GM18517 (cell line): ENCODE measurements at regions not wholly inside any gene's neighbourhood (a gene's known extent, or its start where the extent isn't known, plus 50 kb on each side); places are given as distances from the start of the nearest gene placed in this dataset.
"Not testable (repeated sequence)": the region's sequence is repeated elsewhere in the genome, so short reads cannot be mapped to it uniquely, and the experiment has no call there.

Experiments used
- ATAC-seq: cut with Tn5 transposase; IDR thresholded peaks from one replicate; pipeline ENCODE4 v1.9.1; 2021; ENCODE audit warnings: mild to moderate bottlenecking, moderate library complexity; ENCODE audit not compliant: unreplicated experiment

- no peak for ATAC-seq
Measured at GRCh38 chr12:59059088-59059935, 139.0 kb upstream of the LRIG3 start.

DNA sequence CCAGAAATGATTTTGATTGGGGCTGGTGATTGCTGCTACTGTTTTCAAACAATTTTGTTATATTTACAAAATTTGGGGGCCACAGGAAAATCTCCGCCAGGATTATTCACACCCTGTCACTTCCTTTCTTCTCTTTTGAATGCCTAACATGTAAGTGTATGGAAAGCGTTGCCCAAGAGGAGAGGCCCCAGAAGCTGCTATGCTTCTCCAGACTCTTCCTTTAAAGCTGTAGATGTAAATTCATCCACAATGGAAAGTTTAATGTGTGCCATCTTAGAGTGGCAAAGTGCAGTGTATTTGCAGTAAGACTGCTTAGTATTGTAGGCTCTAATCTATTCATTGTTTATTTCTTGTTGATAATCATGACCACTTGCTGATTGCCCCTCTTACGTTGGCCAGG is 136.7 kb upstream of the LRIG3 start:
- ATAC-seq: no peak

- ATAC-seq: no peak
Measured at GRCh38 chr12:59055204-59055860, 135.0 kb upstream of the LRIG3 start.

DNA sequence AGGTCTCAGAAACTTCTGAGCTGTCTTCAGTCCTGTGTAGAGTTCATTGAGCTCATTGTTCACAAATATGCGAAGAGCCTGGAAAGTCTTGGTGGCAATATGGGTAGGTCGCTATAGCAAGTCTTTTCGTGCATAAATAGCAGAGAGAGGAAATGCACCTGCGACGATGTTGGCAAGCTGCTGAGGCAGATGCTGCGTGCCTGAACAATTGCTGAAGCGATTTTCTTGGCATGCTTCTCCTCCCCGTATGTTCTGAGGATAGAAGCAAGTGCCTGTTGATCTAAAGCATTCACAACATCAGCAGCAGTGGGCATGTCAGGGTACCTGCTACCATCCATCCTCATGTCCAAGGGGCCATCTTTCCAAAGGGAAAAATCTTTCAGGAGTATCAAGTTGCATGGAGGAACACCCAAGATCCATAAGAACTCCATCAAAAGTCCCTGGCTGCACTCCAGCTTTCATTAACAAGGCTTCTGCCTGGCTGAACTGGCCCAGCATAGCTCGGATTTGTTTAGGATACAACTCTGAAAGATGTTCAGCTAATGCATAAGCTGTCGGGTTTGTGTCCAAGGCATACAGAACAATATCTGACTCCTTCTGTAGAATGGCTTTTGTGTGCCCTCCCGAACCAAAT is 133.1 kb upstream of the LRIG3 start:
- ATAC-seq: not testable (repeated sequence)

DNA sequence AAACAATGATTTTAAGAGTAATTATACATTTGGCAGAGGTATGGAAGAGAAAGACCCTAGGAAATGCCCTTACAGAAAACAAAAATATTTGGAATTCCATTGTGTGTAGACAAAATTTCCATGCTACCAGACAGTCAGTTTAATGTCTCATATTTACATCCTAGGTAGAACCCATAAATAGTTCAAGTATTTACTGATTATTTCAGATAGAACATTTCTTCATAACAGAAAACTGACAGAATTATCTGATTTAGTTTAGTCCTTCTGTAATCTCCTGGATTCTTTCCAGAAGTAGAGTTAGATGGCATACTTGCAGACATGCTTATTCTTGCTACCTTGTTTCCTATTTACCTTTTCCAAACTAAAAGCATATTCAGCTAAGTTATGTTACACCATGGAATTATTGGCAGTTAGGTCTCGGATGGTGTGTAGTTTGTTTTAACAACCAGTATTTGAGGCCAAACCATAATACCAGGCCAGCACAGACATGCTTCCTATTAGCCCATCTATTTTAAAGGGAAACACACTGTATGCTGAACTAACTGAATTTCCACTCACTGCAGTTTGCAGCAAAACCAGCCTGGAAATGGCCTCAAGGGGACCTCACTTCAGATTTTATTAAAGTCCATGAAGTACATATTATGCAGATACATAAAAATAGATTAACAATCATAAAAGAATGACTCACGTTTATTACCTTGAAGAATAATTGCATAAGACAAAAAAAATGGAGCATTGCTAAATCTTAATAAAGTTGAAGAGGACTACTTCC is 126.6 kb upstream of the LRIG3 start:
- ATAC-seq: no peak

- no peak for ATAC-seq
Measured at GRCh38 chr12:59044791-59045190, 124.5 kb upstream of the LRIG3 start.

- ATAC-seq: no peak
Measured at GRCh38 chr12:59041241-59042121, 121.2 kb upstream of the LRIG3 start.

DNA sequence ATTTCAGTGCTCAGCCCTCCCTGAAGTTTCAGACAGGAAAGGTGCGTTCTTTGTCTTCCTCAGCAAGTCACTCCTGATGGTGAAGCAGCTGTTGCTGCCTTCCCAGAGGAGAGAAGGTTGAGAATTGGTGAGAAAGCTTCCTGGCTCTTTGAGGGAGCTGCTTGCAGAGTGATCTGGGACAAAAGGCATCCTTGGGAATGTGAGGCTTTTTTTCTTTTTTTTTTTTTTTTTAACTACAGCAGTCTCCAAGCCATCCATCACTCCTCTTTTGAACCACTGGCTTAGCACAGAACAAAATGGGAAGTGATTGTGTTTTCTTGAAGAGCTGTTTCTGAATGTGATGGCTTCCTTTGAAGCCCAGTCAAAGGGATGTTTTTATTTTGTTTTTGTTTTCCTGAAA is 120.4 kb upstream of the LRIG3 start:
- no peak for ATAC-seq

DNA sequence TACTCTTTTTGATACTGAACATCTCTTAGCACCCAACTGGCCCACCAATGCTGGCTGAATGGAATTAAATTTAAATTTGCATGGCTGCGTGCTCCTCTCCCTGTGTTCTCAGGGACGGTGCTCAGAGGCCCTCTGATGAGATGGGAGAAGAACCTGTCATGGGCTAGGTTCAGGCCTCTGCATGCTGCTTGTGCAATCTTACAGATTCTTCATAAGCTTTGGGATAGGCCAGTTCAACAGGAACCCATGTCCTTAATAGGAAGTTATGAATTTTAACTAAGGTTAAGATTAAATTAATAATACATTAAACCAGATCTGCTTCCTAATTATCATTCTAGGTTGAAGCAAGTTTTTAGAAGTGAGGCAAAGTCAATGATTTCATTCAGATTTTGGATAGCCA is 119.7 kb upstream of the LRIG3 start:
- ATAC-seq: no peak

- ATAC-seq: no peak
Measured at GRCh38 chr12:59039005-59039404, 118.7 kb upstream of the LRIG3 start.

- ATAC-seq: no peak
Measured at GRCh38 chr12:59036973-59037762, 116.9 kb upstream of the LRIG3 start.

DNA sequence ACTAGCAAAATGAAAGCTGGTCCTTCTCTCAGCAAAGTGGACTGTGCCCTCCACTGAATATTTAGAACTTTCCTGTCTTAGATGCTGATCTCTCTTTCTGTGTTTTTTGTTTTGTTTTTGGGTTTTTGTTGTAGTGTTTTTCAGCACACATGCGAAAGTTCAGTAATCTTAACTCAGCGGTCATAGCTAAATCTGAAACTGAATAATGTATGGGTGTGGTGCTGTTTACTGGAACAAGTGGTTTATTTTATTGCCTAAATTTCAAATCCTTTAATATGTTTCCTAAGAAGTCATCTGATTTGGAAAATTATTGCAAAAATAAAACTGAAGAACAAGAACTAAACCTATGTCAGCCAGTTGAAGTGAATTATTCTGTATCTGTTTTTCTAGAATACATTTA is 116.0 kb upstream of the LRIG3 start:
- ATAC-seq: no peak

DNA sequence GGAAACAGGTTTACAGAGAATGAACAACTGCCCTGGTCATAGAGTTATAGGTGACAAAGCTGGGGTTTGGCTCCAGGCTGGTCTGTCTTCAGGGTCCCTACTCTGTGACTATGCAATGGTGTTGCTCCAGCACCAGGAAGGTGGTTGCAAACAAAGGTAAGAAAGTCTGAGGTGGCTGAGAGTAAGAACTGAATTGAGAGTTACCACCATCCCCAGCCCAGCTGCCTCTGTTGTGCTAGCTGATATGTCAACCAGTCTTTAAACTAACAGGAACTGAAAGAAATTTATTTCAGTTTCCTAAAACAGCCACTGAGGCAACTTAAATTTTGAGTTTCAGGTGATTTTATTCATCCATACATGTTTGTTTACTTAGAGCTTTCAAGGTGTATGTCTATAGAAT is 111.0 kb upstream of the LRIG3 start:
- no peak for ATAC-seq

DNA sequence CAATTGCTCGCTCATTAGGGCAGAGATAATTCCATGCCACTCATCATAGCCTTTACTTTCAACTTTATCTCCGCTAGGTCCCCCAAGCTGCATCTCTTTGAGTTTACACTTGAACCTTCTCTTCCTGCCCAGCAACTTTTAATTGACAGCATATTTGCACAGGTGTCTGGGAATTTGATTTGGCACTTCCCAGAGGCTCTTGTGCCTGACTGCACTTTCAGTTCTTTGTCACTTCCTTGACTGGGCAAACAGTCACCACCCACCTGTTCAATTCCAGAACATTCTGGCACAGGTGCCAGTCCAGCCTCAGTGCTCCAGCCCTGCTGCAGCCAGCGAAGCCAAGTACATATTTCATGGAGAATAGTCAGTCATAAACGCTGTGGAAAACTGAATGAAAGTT is 110.1 kb upstream of the LRIG3 start:
- no peak for ATAC-seq

GRCh38 chr12:59027199-59027598 is 106.9 kb upstream of the LRIG3 start:
- no peak for ATAC-seq

GRCh38 chr12:59023861-59024424 is 103.6 kb upstream of the LRIG3 start:
- ATAC-seq: no peak

DNA sequence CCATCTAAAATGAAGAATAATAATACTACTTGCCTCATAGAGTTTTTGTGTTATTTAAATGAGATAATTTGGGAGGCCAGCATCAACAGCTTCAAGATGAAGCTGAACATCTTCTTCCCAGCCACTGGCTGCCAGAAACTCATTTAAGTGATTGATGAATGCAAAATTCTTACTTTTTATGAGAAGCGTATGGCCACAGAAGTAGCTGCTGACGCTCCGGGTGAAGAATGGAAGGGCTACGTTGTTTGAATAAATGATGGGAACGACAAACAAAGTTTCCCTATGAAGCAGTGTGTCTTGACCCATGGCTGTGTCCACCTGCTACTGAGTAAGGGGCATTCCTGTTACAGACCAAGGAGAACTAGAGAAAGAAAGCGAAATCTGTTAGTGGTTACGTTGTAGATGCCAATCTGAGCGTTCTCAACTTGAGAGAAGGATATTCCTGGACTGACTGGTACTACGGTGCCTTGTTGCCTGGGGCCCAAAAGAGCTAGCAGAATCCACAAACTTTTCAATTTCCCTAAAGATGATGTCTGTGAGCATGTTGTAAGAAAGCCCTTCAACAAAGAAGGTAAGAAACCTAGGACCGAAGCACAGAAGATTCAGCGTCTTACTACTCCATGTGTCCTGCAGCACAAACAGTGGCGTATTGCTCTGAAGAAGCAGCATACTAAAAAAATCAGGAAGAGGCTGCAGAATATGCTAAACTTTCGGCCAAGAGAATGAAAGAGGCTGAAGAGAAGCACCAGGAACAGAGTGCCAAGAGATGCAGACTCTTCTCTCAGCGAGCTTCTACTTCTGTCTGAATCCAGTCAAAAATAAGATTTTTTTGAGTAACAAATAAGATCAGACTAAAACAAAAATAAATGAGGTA is 100.0 kb upstream of the LRIG3 start:
- ATAC-seq: no peak

- no peak for ATAC-seq
Measured at GRCh38 chr12:59014885-59015284, 94.6 kb upstream of the LRIG3 start.
